Omental fat pad (tissue), 3 donors: ENCODE measurements at regions not wholly inside any gene's neighbourhood (a gene's known extent, or its start where the extent isn't known, plus 50 kb on each side); places are given as distances from the start of the nearest gene placed in this dataset.

ENCODE experiments used
- ATAC-seq: fragments of 150-250 bp; one replicate; pipeline ENCODE4 v1.9.1; 2016; ENCODE audit warnings: mild to moderate bottlenecking, moderate library complexity; ENCODE audit not compliant: low FRiP score
- DNase-seq: peaks from one replicate; pipeline ENCODE4 v3.0.0-alpha.2; 2019; ENCODE audit warnings: low spot score
- CTCF ChIP-seq, 3 donors: fragments of 450-650 bp; IDR thresholded peaks; one replicate each; pipeline ENCODE4 v1.5.1; 2016 to 2017; ENCODE audit warnings: antibody characterized with exemption in 3 of 3, mild to moderate bottlenecking in 3 of 3, moderate library complexity in 2 of 3

- ATAC-seq (no peak), DNase-seq (no peak)
- no peak for TF ChIP-seq CTCF (IDR thresholded peaks at IDR 0.05)
Observed at GRCh38 chr9:135413461-135413860, 66.1 kb upstream of the PPP1R26 start.

GRCh38 chr9:135414293-135414692 lies 65.3 kb upstream of the PPP1R26 start:
- ATAC-seq, result no peak
- DNase-seq, result no peak
- TF ChIP-seq CTCF (IDR thresholded peaks at IDR 0.05), result no peak

GRCh38 chr9:135415586-135415985 lies 64.0 kb upstream of the PPP1R26 start:
- no peak for ATAC-seq
- no peak for TF ChIP-seq CTCF (IDR thresholded peaks at IDR 0.05)
- no peak for DNase-seq

- ATAC-seq (no peak), DNase-seq (no peak)
- no peak for TF ChIP-seq CTCF (IDR thresholded peaks at IDR 0.05)
Observed at GRCh38 chr9:135416664-135417290, 62.8 kb upstream of the PPP1R26 start.

GRCh38 chr9:135418161-135418560 lies 61.4 kb upstream of the PPP1R26 start:
- TF ChIP-seq CTCF (IDR thresholded peaks at IDR 0.05), result no peak
- no peak for DNase-seq
- no peak for ATAC-seq

GRCh38 chr9:135419106-135419505 lies 60.5 kb upstream of the PPP1R26 start:
- TF ChIP-seq CTCF (IDR thresholded peaks at IDR 0.05), result no peak
- ATAC-seq, result no peak

GRCh38 chr9:135422341-135422944 lies 57.1 kb upstream of the PPP1R26 start:
- TF ChIP-seq CTCF (IDR thresholded peaks at IDR 0.05), result no peak
- ATAC-seq, result no peak
- no peak for DNase-seq

More at GRCh38 chr9:135419106-135419505, 60.5 kb upstream of the PPP1R26 start:
- DNase-seq, result no peak
